ENCODE measurements at regions not wholly inside any gene's neighbourhood (a gene's known extent, or its start where the extent isn't known, plus 50 kb on each side); places are given as distances from the start of the nearest gene placed in this dataset.

DNA sequence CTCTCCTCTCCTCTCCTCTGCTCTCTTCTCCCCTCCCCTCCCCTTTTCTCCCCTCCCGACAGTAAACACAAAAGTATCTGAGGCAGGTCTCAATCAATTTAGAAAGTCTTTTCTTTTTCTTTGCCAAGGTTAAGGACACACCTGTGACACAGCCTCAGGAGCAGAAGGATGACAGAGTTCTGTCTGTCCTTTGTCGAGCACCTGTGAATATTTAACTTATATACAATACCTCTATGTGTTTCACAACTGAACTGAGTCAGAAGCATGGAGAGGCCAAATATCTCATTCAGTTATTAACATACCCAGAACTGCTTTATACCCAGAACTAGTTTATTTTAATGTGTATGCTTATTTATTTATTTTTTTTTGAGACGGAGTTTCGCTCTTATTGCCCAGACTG, 81.1 kb upstream of the ROBO1 start:
- in situ Hi-C loops (cut with MboI; ENCODE audit: low sequenced_read_pairs), result no loop called here

DNA sequence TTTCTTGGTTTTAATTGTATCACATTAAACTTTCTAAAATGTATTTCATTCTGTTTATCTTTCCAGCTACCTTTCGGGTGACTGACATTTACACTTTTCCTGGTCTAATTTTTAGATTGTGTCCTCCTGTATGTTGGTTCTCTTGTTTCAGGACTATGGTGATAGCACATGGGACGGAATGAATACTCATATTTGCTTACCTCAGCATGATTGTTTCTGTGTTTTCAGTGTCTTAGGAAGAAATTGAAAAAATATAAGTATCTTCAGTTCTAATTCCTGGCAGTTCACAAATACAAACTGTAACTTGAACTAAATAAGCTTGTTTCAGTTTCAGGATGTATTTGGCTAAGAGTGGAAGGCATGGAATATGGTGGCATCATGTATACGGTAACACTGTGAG, 80.1 kb upstream of the ROBO1 start:
- in situ Hi-C loops (cut with MboI; ENCODE audit: low sequenced_read_pairs), result no loop called here

- in situ Hi-C loops (cut with MboI; ENCODE audit: low sequenced_read_pairs), result no loop called here
Measured at GRCh38 chr3:79846148-79846933, 78.5 kb upstream of the ROBO1 start.

DNA sequence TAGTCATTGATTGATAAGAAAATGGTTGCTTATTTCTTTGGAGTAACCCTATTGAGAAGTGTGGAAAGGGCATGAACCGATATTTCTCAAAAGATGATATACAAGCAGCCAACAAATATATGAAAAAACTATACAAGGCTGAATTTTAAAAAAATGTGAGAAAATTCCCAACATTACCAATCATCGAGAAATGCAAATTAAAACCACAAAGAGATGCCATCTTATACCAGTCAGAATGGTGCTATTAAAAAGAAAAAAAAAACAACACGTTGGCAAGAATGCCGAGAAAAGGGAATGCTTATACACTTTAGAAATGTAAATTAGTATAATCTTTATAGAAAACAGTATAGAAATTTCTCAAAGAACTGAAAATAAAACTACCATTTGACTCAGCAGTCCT, 77.7 kb upstream of the ROBO1 start:
- in situ Hi-C loops (cut with MboI; ENCODE audit: low sequenced_read_pairs), result no loop called here

DNA sequence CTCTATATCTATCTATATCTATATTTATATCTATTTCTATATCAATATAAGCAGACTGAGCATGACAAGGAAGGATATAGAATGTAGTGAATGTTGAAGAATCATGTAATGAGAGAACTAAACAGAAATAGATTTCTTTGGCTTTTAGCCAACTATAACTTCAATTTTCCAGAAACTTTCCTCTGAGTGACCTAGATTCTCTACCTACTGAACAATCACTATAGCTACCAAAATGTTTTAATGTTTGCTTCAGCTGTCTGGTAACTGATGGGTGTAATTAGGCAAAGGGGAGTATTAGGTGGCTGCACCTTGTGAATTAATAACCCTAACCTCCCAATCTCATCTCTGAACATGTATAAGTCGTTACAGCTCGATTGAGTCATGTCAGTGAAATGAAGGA, 76.4 kb upstream of the ROBO1 start:
- in situ Hi-C loops (cut with MboI; ENCODE audit: low sequenced_read_pairs), result no loop called here

DNA sequence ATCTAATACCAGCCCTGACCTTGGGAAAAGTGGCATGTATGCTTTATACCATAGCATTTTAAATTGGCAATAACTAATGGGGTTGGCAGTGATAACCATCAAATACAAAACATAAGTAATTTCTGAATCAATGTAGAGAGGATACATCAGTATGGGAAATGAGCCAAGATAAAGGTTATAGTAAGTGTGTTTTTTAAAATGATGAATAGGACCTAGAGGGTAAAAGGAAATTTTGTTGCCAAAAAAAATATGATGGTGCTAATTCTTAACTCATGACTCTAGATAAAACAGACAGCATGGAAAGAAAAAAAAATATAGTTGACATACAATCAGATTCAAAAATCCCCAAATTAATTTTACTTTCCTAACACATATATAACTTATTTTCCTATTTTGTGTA, 75.4 kb upstream of the ROBO1 start:
- in situ Hi-C loops (cut with MboI; ENCODE audit: low sequenced_read_pairs), result no loop called here

- in situ Hi-C loops (cut with MboI; ENCODE audit: low sequenced_read_pairs), result no loop called here
Measured at GRCh38 chr3:79835701-79836100, 67.9 kb upstream of the ROBO1 start.

DNA sequence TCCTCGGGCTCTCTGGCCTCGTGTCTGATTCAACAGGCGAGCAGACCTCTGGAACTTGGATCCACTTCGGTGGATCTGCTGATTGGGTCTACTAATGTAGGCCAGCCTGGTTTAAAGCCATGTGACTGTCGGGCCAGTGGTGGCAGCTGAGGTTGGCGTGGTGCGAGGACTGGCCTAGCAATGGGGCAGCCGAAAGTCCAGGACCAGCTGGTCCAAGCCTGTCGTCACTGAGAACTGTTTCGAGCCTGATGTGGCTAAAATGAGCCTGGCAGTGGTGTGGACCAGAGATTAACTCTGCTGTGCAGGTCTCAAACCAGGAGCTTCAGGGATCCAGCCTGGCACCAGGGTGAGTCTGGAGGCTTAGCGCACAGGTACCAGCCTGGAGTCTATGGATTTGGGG, 56.4 kb upstream of the ROBO1 start:
- in situ Hi-C loops (cut with MboI; ENCODE audit: low sequenced_read_pairs), result no loop called here

DNA sequence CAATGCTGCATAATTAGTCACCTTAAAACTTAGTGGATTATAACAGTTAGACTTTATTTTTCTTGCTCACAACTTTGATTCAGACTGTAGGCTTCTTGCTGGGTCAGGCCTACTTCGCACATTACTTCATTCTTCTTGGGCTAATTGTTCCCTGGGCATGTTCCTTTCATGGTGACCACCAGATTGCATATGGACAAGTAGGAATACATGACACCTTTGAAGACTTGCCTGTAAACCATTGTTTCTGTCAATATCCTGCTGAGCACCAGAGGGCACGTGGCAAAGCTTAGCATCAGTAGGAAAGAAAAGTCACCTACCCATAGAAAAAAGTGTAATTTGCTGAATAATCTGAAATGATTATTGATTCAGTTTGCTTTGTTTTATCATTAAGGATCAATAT, 54.3 kb upstream of the ROBO1 start:
- in situ Hi-C loops (cut with MboI; ENCODE audit: low sequenced_read_pairs), result no loop called here

DNA sequence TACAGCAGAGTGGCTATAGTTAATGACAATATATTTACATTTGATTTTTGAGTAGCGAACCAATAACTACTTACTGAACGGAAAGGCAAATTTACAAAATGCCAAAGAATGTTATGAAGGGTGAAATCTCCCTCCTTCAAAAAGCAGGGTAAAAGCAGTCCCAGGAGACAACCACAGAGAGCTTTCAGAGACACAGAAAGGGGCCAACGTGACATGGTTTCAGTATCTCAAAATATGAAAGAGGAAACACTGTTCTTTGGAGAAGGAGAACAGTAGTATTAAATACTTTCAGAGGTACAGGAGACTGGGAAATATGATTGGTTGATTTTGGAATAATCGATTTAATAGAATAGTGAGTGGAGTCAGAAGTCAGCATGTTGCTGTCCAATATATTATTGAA, 52.3 kb upstream of the ROBO1 start:
- in situ Hi-C loops (cut with MboI; ENCODE audit: low sequenced_read_pairs), result no loop called here

DNA sequence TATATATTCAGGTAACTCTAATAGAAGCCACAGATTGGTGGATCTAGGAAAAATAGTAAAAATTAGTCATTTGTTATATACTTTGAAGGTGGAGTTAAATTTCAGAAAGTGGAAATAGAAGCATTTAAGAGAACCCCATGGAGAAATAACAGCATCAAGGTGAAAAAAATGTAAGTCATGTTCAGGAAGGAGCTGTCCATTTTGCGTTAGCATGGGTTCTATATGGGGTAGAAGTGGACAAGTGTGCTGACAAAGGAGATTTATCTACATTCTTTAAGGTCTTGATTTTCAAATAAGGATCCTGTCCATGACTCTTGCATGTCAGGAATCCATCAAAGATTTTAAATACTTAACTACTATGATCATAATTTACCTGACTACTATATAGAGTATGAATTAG, 50.2 kb upstream of the ROBO1 start:
- in situ Hi-C loops (cut with MboI; ENCODE audit: low sequenced_read_pairs), result no loop called here
